ENCODE measurements at regions not wholly inside any gene's neighbourhood (a gene's known extent, or its start where the extent isn't known, plus 50 kb on each side); places are given as distances from the start of the nearest gene placed in this dataset.

DNA sequence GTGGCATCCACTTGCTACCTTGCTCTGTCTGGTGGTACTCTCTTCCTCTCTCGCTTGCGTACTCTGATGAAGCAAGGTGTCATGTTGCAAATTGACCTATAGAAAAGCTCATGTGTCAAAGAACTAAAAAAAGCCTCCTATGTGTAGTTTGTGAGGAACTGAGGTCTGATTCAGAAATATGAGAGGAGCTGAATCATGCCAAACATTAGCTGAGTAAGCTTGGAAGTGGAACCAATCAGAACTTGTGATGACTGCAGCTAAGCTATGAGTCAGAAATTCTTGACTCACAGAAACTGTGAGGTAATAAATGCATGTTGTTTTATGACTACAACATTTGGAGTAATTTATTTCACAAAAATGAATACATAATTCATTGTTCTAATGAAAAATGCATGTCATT, 2138.8 kb downstream of the PCDH7 start:
- Histone ChIP-seq H2BK5ac (ENCODE audit: insufficient read length, low read length) (no peak overlapping the region), H2BK12ac (ENCODE audit: insufficient read length, low read depth, low read length) (no peak overlapping the region), H3K4ac (ENCODE audit: low read depth, low read length) (no peak overlapping the region), H2BK20ac (ENCODE audit: low read depth, low read length, poor library complexity, severe bottlenecking) (no peak overlapping the region), H3K4me2 (ENCODE audit: insufficient read depth, insufficient read length, low read length) (no peak overlapping the region), H4K20me1 (ENCODE audit: control insufficient read depth, insufficient read depth, insufficient read length) (no peaks in the 10 kb centered on the region), H3K9ac (ENCODE audit: extremely low read depth, insufficient read length, low read length) (no peak overlapping the region), H4K8ac (replicated peaks; ENCODE audit: insufficient read length, low read depth, low read length) (no peak overlapping the region), H3K18ac (ENCODE audit: insufficient read length, low read depth, low read length) (no peak overlapping the region), H3K9me3 (ENCODE audit: control insufficient read depth, low read depth, low read length) (no peaks in the 10 kb centered on the region), H3K4me1 (ENCODE audit: insufficient read depth, low read length) (no peaks in the 10 kb centered on the region), H3K56ac (ENCODE audit: insufficient read length, low read depth, low read length) (no peak overlapping the region), H3K23me2 (ENCODE audit: insufficient read length, low read depth, low read length, poor library complexity, severe bottlenecking) (no peaks in the 10 kb centered on the region), H3K79me1 (ENCODE audit: insufficient read depth, low read depth, low read length, poor library complexity, severe bottlenecking) (no peaks in the 10 kb centered on the region), H3K27me3 (ENCODE audit: insufficient read depth, low read length) (no peaks in the 10 kb centered on the region), H3T11ph (ENCODE audit: low read length) (no peak overlapping the region), H4K5ac (ENCODE audit: insufficient read length, low read depth, low read length) (no peak overlapping the region), H3K27ac (ENCODE audit: insufficient read length, low read depth, low read length) (no peak overlapping the region), H4K91ac (ENCODE audit: insufficient read length, low read depth, low read length) (no peak overlapping the region), H2AFZ (ENCODE audit: low read length) (no peak overlapping the region), H2BK15ac (ENCODE audit: low read depth, low read length) (no peak overlapping the region), H2AK5ac (ENCODE audit: insufficient read length, low read length) (no peak overlapping the region), H3K23ac (ENCODE audit: insufficient read length, low read depth, low read length) (no peak overlapping the region), H3K14ac (ENCODE audit: insufficient read depth, low read length) (no peak overlapping the region), H2BK120ac (ENCODE audit: low read depth, low read length, poor library complexity, severe bottlenecking) (no peak overlapping the region), H3K79me2 (ENCODE audit: insufficient read depth, low read length) (no peaks in the 10 kb centered on the region)
- Mint-ChIP-seq H3K4me3 (no peak overlapping the region), H3K4me1 (no peaks in the 10 kb centered on the region), H3K36me3 (ENCODE audit: insufficient read depth in 1 of 3, low read depth in 3 of 3) (peaks cover 0 to 3% (median 0%) of the 10 kb centered on the region in 3 experiments; a peak in 1 of 7 replicates), H3K9me3 (peaks cover 0 to 2% of the 10 kb centered on the region in 2 experiments; a peak in 2 of 5 replicates), H3K27ac (no peak overlapping the region), H3K27me3 (ENCODE audit: low read depth) (no peaks in the 10 kb centered on the region)
- no peak for DNase-seq
- TF ChIP-seq CTCF (conservative IDR thresholded peaks at IDR 0.05) = no peak
- WGBS (ENCODE audit: extremely low coverage, insufficient read length, low lambda C conversion rate) = no CpG with 5 or more reads among the region's 2 CpGs

Data from H9 (cell line).